GM23338 (cell line): ENCODE measurements at regions not wholly inside any gene's neighbourhood (a gene's known extent, or its start where the extent isn't known, plus 50 kb on each side); places are given as distances from the start of the nearest gene placed in this dataset.

Source experiments
- CTCF ChIP-seq, 2 experiments: fragments of 200-600 bp in 1 of 2; sonication (generic) in 1 of 2; conservative IDR thresholded peaks; 2 replicates each; pipeline versions ENCODE4 v1.5.1 to v1.6.1; 2016 to 2017; ENCODE audit warnings: antibody characterized with exemption in 2 of 2, low read depth in 2 of 2, mild to moderate bottlenecking in 2 of 2, moderate library complexity in 1 of 2
- EZH2 ChIP-seq: fragments of 200-600 bp; sonication (generic); IDR thresholded peaks from one replicate; pipeline ENCODE4 v1.8.0; 2017; ENCODE audit warnings: antibody characterized with exemption, mild to moderate bottlenecking, low read depth; ENCODE audit not compliant: unreplicated experiment
- EZH2phosphoT487 ChIP-seq: fragments of 200-600 bp; sonication (generic); IDR thresholded peaks from one replicate; pipeline ENCODE4 v1.8.1; 2018; ENCODE audit warnings: antibody characterized with exemption; ENCODE audit not compliant: unreplicated experiment
- NANOG ChIP-seq: IDR thresholded peaks from 2 replicates; pipeline ENCODE4 v1.6.1; 2016; ENCODE audit warnings: antibody characterized with exemption, borderline replicate concordance
- POLR2AphosphoS5 ChIP-seq: IDR thresholded peaks from 2 replicates; pipeline ENCODE4 v1.6.1; 2016; ENCODE audit warnings: antibody characterized with exemption, low read depth
- STAT1 ChIP-seq: IDR thresholded peaks from one replicate; pipeline ENCODE4 v1.6.1; 2016; ENCODE audit warnings: antibody characterized with exemption; ENCODE audit not compliant: unreplicated experiment
- ZNF331 ChIP-seq: fragments of 250-450 bp; sonication (Bioruptor Pico); IDR thresholded peaks from 2 replicates; pipeline ENCODE4 v1.5.0; 2020; ENCODE audit warnings: low read depth, mild to moderate bottlenecking, moderate library complexity

- TF ChIP-seq CTCF (conservative IDR thresholded peaks at IDR 0.05; ENCODE audit: low read depth in 2 of 2) (no peak), STAT1 (no peak), EZH2 (no peak), EZH2phosphoT487 (no peak), NANOG (no peak), POLR2AphosphoS5 (no peak), ZNF331 (CRISPR knock-in tag) (no peak)
Observed at GRCh38 chr12:115660211-115660805, 617.2 kb downstream of the MED13L start.
